GM23338 (cell line): ENCODE measurements at regions not wholly inside any gene's neighbourhood (a gene's known extent, or its start where the extent isn't known, plus 50 kb on each side); places are given as distances from the start of the nearest gene placed in this dataset.

Experiments
- ATAC-seq: fragments of 200-7000 bp; cut with Tn5 transposase; 3 replicates; pipeline ENCODE4 v1.9.1; 2020
- DNase-seq: peaks from one replicate; pipeline ENCODE4 v3.0.0-alpha.2; 2015; ENCODE audit warnings: low spot score
- H2AFZ ChIP-seq: fragments of 200-600 bp; sonication (generic); 2 replicates; pipeline ENCODE4 v1.8.0; 2016; ENCODE audit warnings: antibody characterized with exemption, mild to moderate bottlenecking, moderate library complexity
- H3F3A ChIP-seq: fragments of 200-600 bp; sonication (generic); replicated peaks from 2 replicates; pipeline ENCODE4 v1.8.0; 2017; ENCODE audit warnings: antibody characterized with exemption, mixed run types, low read depth
- H3K27ac ChIP-seq: fragments of 200-600 bp; sonication (generic); 2 replicates; pipeline ENCODE4 v1.6.1; 2016; ENCODE audit warnings: low read depth
- H3K27me3 ChIP-seq: fragments of 200-600 bp; sonication (generic); 2 replicates; pipeline ENCODE4 v1.8.0; 2016; ENCODE audit warnings: mild to moderate bottlenecking, mixed run types, moderate library complexity; ENCODE audit not compliant: insufficient read depth
- H3K36me3 ChIP-seq: fragments of 200-600 bp; sonication (generic); 2 replicates; pipeline ENCODE4 v1.8.0; 2016; ENCODE audit warnings: mild to moderate bottlenecking; ENCODE audit not compliant: insufficient read depth
- H3K4me1 ChIP-seq: fragments of 200-600 bp; sonication (generic); 2 replicates; pipeline ENCODE4 v1.8.0; 2016; ENCODE audit warnings: mild to moderate bottlenecking, moderate library complexity; ENCODE audit not compliant: insufficient read depth
- H3K4me2 ChIP-seq: fragments of 200-600 bp; sonication (generic); 2 replicates; pipeline ENCODE4 v1.7.1; 2017; ENCODE audit warnings: mixed run types
- H3K4me3 ChIP-seq: fragments of 200-600 bp; sonication (generic); 2 replicates; pipeline ENCODE4 v1.6.1; 2016; ENCODE audit warnings: mixed run types
- H3K79me2 ChIP-seq: fragments of 200-600 bp; sonication (generic); replicated peaks from 2 replicates; pipeline ENCODE4 v1.8.0; 2017; ENCODE audit warnings: mild to moderate bottlenecking; ENCODE audit not compliant: insufficient read depth
- H3K9me2 ChIP-seq: fragments of 200-600 bp; sonication (generic); 2 replicates; pipeline ENCODE4 v1.8.0; 2017; ENCODE audit not compliant: insufficient read depth
- H4K20me1 ChIP-seq: fragments of 200-600 bp; sonication (generic); replicated peaks from 2 replicates; pipeline ENCODE4 v1.8.0; 2017; ENCODE audit warnings: mild to moderate bottlenecking; ENCODE audit not compliant: insufficient read depth
- H3K27ac Mint-ChIP-seq: 2 replicates; pipeline ENCODE4 v1.8.0; 2020; ENCODE audit warnings: inconsistent platforms, mild to moderate bottlenecking, moderate library complexity, mixed read lengths
- H3K27me3 Mint-ChIP-seq: 3 replicates; pipeline ENCODE4 v1.8.0; 2022; ENCODE audit warnings: low read depth, mild to moderate bottlenecking, moderate library complexity, mixed read lengths, inconsistent platforms; ENCODE audit not compliant: insufficient read depth, poor library complexity
- H3K36me3 Mint-ChIP-seq: 3 replicates; pipeline ENCODE4 v1.8.0; 2021; ENCODE audit warnings: low read depth, mild to moderate bottlenecking, inconsistent platforms, moderate library complexity, mixed read lengths
- H3K4me1 Mint-ChIP-seq: 3 replicates; pipeline ENCODE4 v1.8.0; 2020; ENCODE audit warnings: mild to moderate bottlenecking, inconsistent platforms, mixed read lengths
- H3K4me3 Mint-ChIP-seq: 3 replicates; pipeline ENCODE4 v1.8.0; 2021; ENCODE audit warnings: moderate library complexity, mild to moderate bottlenecking, inconsistent platforms, mixed read lengths
- H3K9me3 Mint-ChIP-seq: 3 replicates; pipeline ENCODE4 v1.8.0; 2020; ENCODE audit warnings: moderate library complexity, mild to moderate bottlenecking, inconsistent platforms, mixed read lengths
- CREB1 ChIP-seq: fragments of 250-450 bp; sonication (Bioruptor Pico); IDR thresholded peaks from 2 replicates; pipeline ENCODE4 v1.5.0; 2020; ENCODE audit warnings: low read depth, mild to moderate bottlenecking, moderate library complexity
- CTCF ChIP-seq, 2 experiments: fragments of 200-600 bp in 1 of 2; sonication (generic) in 1 of 2; conservative IDR thresholded peaks; 2 replicates each; pipeline versions ENCODE4 v1.5.1 to v1.6.1; 2016 to 2017; ENCODE audit warnings: antibody characterized with exemption in 2 of 2, low read depth in 2 of 2, mild to moderate bottlenecking in 2 of 2, moderate library complexity in 1 of 2
- EZH2 ChIP-seq: fragments of 200-600 bp; sonication (generic); IDR thresholded peaks from one replicate; pipeline ENCODE4 v1.8.0; 2017; ENCODE audit warnings: antibody characterized with exemption, mild to moderate bottlenecking, low read depth; ENCODE audit not compliant: unreplicated experiment
- EZH2phosphoT487 ChIP-seq: fragments of 200-600 bp; sonication (generic); IDR thresholded peaks from one replicate; pipeline ENCODE4 v1.8.1; 2018; ENCODE audit warnings: antibody characterized with exemption; ENCODE audit not compliant: unreplicated experiment
- JUNB ChIP-seq: IDR thresholded peaks from one replicate; pipeline ENCODE4 v1.6.1; 2016; ENCODE audit warnings: antibody characterized with exemption; ENCODE audit not compliant: unreplicated experiment
- NANOG ChIP-seq: IDR thresholded peaks from 2 replicates; pipeline ENCODE4 v1.6.1; 2016; ENCODE audit warnings: antibody characterized with exemption, borderline replicate concordance
- POLR2AphosphoS5 ChIP-seq: IDR thresholded peaks from 2 replicates; pipeline ENCODE4 v1.6.1; 2016; ENCODE audit warnings: antibody characterized with exemption, low read depth
- STAT1 ChIP-seq: IDR thresholded peaks from one replicate; pipeline ENCODE4 v1.6.1; 2016; ENCODE audit warnings: antibody characterized with exemption; ENCODE audit not compliant: unreplicated experiment
- ZNF114 ChIP-seq: fragments of 250-450 bp; sonication (Bioruptor Pico); IDR thresholded peaks from 2 replicates; pipeline ENCODE4 v1.5.0; 2020; ENCODE audit warnings: mild to moderate bottlenecking, moderate library complexity
- ZNF331 ChIP-seq: fragments of 250-450 bp; sonication (Bioruptor Pico); IDR thresholded peaks from 2 replicates; pipeline ENCODE4 v1.5.0; 2020; ENCODE audit warnings: low read depth, mild to moderate bottlenecking, moderate library complexity
- TF ChIP-seq, protein P1 (sequence below): IDR thresholded peaks from 2 replicates; pipeline ENCODE4 v1.6.1; 2016; ENCODE audit warnings: antibody characterized with exemption
- TF ChIP-seq, protein P2 (sequence below): IDR thresholded peaks from one replicate; pipeline ENCODE4 v1.6.1; 2018; ENCODE audit warnings: antibody characterized with exemption; ENCODE audit not compliant: unreplicated experiment

- no peak for ATAC-seq
- Histone ChIP-seq H4K20me1 (no peaks in the 10 kb centered on the region), H2AFZ (no peak overlapping the region), H3K4me3 (no peak overlapping the region), H3K9me2 (no peaks in the 10 kb centered on the region), H3K27ac (no peak overlapping the region), H3K79me2 (no peaks in the 10 kb centered on the region), H3K4me1 (peaks cover 7% of the 10 kb centered on the region; the same call in 1 of the 2 replicates), H3K27me3 (no peaks in the 10 kb centered on the region), H3K4me2 (no peak overlapping the region), H3F3A (no peaks in the 10 kb centered on the region), H3K36me3 (no peaks in the 10 kb centered on the region)
- Mint-ChIP-seq H3K4me1 (peaks cover 7% of the 10 kb centered on the region), H3K36me3 (peaks cover 2% of the 10 kb centered on the region; the same call in 1 of the 3 replicates), H3K27ac (no peak overlapping the region), H3K27me3 (no peaks in the 10 kb centered on the region), H3K4me3 (no peak overlapping the region), H3K9me3 (no peaks in the 10 kb centered on the region; the same call in 2 of the 3 replicates)
- DNase-seq, result no peak
- no peak for TF ChIP-seq NANOG
These were observed 86.5 kb upstream of the BRINP3 start for GRCh38 chr1:190564117-190564516.

- no peak overlapping the region for H3K4me3 Mint-ChIP-seq
- no peak overlapping the region for H3K27ac ChIP-seq
- no peaks in the 10 kb centered on the region for H3K79me2 ChIP-seq
- TF ChIP-seq POLR2AphosphoS5 (no peak), EZH2phosphoT487 (no peak), CREB1 (CRISPR knock-in tag) (no peak), JUNB (no peak), STAT1 (no peak), EZH2 (no peak), NANOG (no peak), ZNF331 (CRISPR knock-in tag) (no peak), CTCF (conservative IDR thresholded peaks at IDR 0.05; ENCODE audit: low read depth in 2 of 2) (no peak), ZNF114 (CRISPR knock-in tag) (no peak)
- TF ChIP-seq, protein P1, sequence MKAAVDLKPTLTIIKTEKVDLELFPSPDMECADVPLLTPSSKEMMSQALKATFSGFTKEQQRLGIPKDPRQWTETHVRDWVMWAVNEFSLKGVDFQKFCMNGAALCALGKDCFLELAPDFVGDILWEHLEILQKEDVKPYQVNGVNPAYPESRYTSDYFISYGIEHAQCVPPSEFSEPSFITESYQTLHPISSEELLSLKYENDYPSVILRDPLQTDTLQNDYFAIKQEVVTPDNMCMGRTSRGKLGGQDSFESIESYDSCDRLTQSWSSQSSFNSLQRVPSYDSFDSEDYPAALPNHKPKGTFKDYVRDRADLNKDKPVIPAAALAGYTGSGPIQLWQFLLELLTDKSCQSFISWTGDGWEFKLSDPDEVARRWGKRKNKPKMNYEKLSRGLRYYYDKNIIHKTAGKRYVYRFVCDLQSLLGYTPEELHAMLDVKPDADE, result no peak
- TF ChIP-seq, protein P2, sequence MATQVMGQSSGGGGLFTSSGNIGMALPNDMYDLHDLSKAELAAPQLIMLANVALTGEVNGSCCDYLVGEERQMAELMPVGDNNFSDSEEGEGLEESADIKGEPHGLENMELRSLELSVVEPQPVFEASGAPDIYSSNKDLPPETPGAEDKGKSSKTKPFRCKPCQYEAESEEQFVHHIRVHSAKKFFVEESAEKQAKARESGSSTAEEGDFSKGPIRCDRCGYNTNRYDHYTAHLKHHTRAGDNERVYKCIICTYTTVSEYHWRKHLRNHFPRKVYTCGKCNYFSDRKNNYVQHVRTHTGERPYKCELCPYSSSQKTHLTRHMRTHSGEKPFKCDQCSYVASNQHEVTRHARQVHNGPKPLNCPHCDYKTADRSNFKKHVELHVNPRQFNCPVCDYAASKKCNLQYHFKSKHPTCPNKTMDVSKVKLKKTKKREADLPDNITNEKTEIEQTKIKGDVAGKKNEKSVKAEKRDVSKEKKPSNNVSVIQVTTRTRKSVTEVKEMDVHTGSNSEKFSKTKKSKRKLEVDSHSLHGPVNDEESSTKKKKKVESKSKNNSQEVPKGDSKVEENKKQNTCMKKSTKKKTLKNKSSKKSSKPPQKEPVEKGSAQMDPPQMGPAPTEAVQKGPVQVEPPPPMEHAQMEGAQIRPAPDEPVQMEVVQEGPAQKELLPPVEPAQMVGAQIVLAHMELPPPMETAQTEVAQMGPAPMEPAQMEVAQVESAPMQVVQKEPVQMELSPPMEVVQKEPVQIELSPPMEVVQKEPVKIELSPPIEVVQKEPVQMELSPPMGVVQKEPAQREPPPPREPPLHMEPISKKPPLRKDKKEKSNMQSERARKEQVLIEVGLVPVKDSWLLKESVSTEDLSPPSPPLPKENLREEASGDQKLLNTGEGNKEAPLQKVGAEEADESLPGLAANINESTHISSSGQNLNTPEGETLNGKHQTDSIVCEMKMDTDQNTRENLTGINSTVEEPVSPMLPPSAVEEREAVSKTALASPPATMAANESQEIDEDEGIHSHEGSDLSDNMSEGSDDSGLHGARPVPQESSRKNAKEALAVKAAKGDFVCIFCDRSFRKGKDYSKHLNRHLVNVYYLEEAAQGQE, result no peak
These were observed 100.4 kb upstream of the BRINP3 start for GRCh38 chr1:190578017-190578416.

More at GRCh38 chr1:190578017-190578416, 100.4 kb upstream of the BRINP3 start:
- no peaks in the 10 kb centered on the region for H3K36me3 ChIP-seq
- H3K27me3 ChIP-seq, result no peaks in the 10 kb centered on the region
- H4K20me1 ChIP-seq, result no peaks in the 10 kb centered on the region
- Mint-ChIP-seq H3K9me3 (no peaks in the 10 kb centered on the region), H3K27me3 (no peaks in the 10 kb centered on the region), H3K4me1 (no peaks in the 10 kb centered on the region), H3K36me3 (no peaks in the 10 kb centered on the region), H3K27ac (no peak overlapping the region)
- DNase-seq (no peak), ATAC-seq (no peak)
- H3K4me3 ChIP-seq, result no peak overlapping the region
- no peaks in the 10 kb centered on the region for H3K4me1 ChIP-seq
- H3K4me2 ChIP-seq, result no peak overlapping the region
- H2AFZ ChIP-seq, result no peak overlapping the region; the same call in 1 of the 2 replicates
- H3F3A ChIP-seq, result no peaks in the 10 kb centered on the region
- no peaks in the 10 kb centered on the region for H3K9me2 ChIP-seq
